ENCODE measurements at regions not wholly inside any gene's neighbourhood (a gene's known extent, or its start where the extent isn't known, plus 50 kb on each side); places are given as distances from the start of the nearest gene placed in this dataset.

DNA sequence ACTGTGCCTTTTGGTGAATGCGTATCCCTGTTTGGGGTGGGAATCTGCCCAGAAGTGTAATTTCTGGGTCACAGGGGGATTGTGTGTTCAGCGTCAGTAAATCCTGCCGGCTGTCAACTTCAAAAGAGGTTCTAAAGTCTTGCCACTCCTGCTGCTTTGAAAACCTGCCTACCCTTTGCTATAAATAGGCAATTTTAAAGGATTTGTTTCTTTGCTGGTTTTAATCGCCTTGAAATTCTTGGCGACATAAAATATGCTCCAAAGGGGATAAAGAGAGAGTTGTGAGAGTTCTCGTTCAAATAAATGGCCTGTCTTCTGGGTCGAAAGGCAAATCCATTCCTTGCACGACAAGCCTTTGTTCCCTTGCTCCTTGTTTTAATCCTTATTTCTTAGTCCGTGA is 143.4 kb downstream of the IRF8 start:
- no peak for TF ChIP-seq CTCF (conservative IDR thresholded peaks at IDR 0.05)
- no peak for TF ChIP-seq ZFX (IDR thresholded peaks at IDR 0.05)

Data from C4-2B (cell line).